Esophagus squamous epithelium (tissue), 4 donors: ENCODE measurements at regions not wholly inside any gene's neighbourhood (a gene's known extent, or its start where the extent isn't known, plus 50 kb on each side); places are given as distances from the start of the nearest gene placed in this dataset.

Experiments used
- CTCF ChIP-seq, 6 experiments: fragments of 450-650 bp in 4 of 6; fragments of 200-600 bp in 2 of 6; sonication (generic) in 2 of 6; IDR thresholded peaks; one replicate each; pipeline ENCODE4 v1.5.1; 2016 to 2019; ENCODE audit warnings: antibody characterized with exemption in 6 of 6, mild to moderate bottlenecking in 4 of 6, moderate library complexity in 4 of 6
- POLR2A ChIP-seq, 4 donors: fragments of 450-650 bp; IDR thresholded peaks; one replicate each; pipeline ENCODE4 v1.6.1; 2017; ENCODE audit warnings: antibody characterized with exemption in 4 of 4, mild to moderate bottlenecking in 4 of 4, moderate library complexity in 3 of 4

- TF ChIP-seq CTCF (IDR thresholded peaks at IDR 0.05) (no peak), POLR2A (IDR thresholded peaks at IDR 0.05) (no peak)
Observed at GRCh38 chr11:103556171-103556570, 446.9 kb downstream of the DYNC2H1 start.
